CD4-positive, alpha-beta T cell treated with Interleukin-6 for 4 hours (primary cell): ENCODE measurements at regions not wholly inside any gene's neighbourhood (a gene's known extent, or its start where the extent isn't known, plus 50 kb on each side); places are given as distances from the start of the nearest gene placed in this dataset.
"Not testable (repeated sequence)": the region's sequence is repeated elsewhere in the genome, so short reads cannot be mapped to it uniquely, and the experiment has no call there.

Experiments
- DNase-seq: peaks from one replicate; pipeline ENCODE4 v3.0.0-alpha.2; 2020; ENCODE audit warnings: mixed read lengths

DNA sequence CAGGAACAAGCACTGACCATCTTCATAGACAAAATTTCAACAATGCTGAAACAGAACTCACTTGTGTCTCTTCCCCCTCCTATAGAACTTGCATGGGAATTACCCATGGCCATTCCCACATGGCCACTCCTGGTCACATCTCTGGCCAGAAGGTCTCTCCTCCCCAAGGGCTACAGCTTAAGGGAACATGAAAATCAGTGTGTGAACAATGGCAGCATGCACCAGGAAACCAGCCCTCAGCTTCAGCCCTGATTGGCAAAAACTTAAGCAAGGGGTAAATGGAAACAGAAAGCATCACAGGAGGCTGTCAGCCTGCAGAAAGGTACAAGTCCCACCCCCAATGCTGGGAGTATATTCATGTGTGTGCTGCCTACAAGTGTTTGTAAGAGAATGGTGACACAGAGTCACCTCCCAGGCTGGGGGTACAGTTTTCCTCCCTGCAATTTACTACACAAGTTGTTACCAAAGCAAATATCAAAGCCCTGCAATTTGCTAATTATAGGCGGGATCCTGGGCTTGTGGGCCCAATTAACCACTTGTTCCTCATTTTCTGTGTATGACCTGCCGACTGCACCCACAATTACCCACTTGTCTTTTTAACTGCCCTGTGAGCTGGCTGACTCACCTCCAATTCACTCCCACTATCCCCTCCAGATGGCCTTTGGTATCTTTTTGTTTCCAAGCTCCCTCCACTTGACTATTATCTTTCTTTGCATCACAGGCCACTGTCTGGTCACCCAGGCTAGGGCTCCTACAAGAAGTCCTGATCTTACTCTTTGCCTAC lies 84.4 kb upstream of the HES1 start:
- no peak for DNase-seq

DNA sequence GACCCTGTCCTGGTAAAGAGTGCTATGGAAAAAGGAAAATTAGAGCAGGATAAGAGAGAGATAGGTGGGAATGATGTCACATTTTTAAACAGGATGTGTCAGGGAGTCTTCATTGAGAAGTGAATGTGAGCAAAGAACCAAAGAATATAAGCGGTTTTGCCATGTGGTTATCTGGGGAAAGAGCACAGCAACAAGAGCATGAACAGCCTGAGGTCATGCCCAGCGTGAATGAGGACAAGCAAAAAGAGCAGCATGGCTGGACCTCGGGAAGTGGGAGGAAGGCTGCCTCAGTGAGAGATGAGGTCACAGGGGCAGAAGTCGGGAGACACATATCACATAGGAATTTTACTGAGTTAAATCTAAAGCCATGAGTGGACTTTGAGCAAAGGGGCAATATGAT lies 82.8 kb upstream of the HES1 start:
- no peak for DNase-seq

DNA sequence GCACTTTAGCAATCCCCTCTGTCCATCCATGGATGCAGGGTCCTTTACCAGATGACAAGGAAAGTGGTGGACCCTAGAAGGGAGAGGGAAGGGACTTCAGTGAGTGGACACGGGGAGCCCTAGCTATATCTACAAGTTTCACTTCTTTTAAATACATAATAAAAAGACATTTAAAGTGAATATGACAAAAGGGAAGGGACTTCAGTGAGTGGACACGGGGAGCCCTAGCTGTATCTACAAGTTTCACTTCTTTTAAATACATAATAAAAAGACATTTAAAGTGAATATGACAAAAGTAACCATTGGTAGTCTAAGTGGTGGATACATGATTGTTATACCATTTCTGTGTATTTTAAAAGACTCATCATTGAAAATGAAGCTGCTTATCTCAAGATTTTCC lies 81.9 kb upstream of the HES1 start:
- DNase-seq, result no peak

DNA sequence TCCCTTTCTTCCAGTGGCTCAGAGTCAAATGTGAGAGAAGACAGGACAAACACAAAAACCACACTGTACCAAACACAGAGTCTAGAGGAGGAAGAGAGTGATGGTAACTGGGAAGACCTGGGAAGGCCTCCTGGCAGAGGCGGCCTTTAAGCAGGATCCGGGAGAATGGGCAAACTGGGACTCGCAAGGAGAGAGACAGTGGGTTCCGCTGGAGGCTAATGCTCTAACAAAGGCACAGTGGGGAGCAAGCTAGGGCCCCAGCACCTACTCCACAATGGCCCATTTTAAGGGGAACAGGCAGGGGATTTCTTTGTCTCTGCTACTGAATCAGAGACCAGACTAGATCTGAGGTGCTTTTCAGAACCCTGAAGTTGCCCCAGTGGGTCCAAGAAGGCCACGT lies 81.4 kb upstream of the HES1 start:
- no peak for DNase-seq

DNA sequence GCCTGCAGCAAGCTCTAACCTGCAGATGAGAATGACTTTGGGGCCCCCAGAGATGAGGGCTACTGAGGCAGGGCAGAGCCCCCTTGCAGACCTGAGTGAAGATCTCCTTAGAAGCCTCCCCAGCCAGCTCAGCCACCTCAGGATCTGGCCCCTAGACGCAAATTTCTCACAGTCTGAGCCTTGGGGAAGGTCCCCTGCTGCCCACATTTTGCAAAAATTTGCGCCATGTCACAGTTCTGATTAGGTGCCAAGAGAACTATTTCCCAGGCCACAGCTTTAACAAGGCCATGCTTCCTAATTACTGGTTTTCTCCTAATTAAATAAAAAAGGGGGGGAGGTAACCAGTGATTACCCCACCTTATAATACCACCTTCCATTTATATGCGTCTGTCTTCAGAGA lies 81.0 kb upstream of the HES1 start:
- no peak for DNase-seq

DNA sequence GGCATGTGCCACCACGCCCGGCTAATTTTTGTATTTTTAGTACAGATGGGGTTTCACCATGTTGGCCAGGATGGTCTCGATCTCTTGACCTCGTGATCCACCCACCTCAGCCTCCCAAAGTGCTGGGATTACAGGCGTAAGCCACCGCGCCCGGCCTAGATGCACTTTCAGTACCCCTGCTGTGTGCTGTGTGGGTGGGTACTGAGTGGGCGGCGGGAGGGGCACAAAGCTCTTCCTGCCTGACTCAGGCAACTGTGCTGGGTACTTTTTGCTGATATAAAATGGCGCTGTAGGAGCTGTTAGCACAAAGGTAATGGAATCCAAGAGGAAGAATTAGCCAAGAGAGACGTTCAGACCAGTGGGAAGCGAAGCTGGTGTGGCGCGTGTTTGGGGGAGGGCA lies 79.6 kb upstream of the HES1 start:
- DNase-seq, result not testable (repeated sequence)

DNA sequence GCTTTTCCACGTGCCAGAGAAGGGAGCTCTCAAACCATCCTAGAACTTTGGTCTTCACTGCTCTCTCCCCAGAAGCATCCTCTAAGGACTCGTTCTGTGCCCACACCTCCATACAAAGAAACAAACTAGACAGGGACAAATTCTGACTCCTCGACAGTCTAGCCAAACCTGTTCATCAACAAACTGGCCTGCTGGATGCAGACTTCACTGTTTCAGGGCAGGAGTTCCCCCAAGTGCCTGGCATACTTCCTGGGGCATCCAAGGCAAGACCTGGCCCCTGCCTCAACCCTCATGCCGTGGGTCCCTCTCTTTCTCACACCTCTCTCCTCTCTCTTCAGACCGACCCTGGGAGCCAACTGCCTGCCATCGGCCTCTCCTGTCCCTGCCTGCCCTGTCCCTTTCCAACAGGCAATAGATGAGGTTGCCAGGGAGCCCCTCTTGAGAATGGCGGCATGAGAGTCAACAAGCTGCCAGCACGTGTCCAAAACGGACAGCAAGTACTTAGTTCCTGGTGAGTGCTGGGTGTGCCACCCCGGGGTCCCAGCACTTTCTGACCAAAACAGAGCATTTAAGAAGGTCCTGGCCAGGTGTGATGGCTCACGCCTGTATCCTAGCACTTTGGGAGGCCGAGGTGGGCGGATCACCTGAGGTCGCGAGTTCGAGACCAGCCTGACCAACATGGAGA lies 79.1 kb upstream of the HES1 start:
- no peak for DNase-seq

DNA sequence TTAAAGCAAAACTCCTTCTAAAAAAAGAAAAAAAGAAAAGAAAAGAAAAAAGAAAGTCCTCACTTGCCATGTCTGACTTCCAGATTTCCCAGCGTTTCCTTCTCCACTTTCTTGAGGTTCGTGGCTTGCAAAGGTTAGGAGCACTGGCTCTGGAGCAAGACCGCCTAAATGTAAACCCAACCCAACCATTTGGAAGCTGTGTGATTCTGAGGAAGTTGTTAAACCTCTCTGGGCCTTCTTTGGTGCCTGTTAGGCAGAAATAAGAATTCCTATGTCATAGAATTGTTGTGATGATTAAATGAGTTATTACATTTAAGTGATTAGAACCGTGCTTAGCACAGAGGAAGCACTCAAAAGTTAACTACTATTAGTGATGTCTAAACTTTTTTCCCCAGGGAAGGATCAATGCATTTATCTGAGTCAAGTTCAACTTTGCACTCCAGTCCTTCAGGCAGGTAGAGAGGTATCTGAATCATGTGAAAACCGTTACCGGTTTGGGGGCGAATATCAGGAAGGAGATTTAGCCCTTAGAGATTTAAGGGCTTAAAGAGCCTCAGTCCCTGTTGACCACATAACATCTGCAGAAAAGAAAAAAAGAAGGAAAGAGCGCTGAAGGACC lies 78.3 kb upstream of the HES1 start:
- DNase-seq, result no peak

DNA sequence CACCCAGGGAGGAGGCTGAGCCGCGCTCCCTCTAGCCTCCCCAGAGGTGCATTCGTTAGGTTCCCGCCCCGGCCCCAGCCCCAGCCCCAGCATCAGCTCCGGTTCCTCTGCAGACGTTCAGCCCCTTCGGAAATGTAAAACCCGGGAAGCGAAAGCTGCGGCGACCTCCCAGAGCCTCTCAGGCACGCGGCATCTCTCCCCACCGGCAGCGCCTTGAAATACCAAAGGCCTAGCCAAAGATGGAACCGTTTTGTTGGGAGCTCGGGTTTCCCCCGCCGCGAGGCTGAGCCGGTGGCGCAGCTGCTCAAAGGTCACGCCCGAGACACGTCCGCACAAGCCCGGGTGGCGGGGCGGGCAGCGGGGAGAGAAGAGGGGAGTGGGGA lies 77.8 kb upstream of the HES1 start:
- DNase-seq, result peak; percentile 40

DNA sequence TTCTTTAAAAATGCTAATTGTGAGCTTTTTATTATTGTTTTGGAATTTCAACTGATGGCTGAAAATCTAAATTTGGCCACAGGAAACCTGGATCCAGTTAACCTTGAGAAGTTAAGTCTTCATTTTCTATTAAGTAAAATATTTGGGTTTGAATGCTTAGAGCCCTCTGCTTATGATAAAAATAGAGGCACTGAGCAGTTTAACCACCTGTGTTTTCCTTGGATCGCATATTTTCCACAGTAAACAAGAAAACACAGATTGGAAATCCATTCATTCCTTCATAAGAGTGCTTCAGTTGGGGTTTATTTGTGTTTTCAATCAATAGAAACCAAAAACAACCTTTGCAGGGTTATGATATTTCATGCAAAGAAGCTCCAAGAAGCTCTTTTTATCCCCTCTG lies 77.2 kb upstream of the HES1 start:
- DNase-seq, result no peak

DNA sequence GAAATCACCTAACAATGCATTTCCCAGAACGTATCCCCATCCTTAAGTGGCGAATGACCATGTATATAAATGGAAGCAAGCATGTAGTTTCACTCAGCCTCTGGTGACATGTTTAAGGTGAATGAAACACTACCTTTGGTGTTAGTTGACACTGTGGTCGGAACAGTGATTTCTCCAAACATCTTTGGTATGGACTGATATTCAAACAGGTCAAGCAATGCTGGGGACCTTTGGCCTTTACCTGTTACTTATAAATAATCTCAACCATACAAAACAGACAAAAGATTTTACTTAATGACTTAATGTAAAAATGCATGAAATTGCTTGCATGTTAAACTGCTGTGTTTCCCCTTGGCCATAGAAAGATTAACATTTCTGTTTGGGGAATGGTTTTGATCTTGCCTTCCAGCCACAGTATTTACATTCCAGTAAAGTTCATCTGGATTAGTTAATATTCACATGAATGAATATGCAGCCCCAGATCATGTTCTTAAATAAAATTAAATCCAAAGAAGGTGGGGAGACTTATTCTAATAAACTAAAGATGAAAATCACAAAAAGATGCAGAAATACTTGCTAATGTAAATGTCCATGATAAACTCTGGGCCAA lies 74.4 kb upstream of the HES1 start:
- DNase-seq, result no peak

DNA sequence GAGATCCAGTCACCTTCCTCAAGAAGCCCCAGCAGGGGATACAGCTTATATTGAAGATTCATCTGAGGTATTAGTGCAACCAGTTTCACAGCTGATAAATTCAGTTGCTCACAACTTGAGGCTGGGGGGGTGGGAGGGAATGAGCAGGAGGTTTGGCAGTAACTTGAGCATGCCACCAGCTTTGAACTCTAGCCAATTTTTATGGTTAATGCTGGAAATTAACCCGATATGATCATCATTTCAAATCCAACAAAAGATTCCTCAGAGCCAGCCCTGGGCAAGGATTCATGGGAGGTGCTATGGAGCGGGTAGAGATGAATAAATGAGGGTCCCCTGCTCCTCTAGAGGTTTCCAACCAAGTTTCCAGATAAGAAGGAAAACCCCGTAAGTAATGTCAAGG lies 73.1 kb upstream of the HES1 start:
- no peak for DNase-seq

DNA sequence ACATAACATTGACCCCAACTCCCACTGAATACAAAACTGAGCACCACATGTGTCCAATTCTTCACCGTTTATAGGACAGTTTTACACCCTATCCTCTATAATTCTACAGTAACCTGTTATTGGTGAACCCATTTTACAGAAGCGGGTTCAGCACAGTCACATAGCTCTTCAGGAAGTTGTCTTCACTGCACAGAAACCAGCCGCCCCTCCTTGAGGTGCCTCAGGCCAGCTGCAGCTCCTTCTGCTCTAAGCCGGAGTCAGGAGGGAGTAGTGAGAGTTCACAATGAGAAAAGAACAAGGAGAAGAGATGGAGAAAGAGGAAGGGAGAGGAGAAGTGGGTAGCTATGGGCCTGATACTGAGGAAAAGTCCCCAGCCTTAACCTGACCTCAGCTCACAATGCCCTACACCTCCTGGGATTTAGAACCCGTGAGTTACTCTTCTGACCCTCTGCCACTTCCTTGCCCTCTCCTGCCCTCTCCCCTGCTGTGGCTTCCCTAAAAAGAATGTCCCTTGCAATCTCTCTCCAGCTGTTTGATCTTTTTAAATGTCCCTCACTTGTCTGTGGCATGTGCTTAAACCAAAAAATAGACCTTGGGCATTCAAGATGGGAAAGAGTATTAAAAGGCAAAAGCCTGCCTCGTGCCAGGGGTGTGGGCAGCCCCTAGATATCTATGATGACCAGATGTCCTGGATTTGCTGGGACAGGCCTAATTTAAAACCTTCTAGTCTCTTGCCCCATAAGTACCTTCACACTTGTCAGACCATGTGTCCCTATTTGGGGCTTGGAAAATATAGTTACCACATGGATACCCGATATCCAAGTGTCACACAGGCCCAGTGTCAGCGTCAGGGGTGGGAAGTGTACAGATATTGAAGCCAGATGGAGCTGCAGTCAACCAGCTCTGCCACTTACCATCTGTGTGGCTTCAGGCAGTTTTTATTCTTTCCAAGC lies 71.3 kb upstream of the HES1 start:
- no peak for DNase-seq

DNA sequence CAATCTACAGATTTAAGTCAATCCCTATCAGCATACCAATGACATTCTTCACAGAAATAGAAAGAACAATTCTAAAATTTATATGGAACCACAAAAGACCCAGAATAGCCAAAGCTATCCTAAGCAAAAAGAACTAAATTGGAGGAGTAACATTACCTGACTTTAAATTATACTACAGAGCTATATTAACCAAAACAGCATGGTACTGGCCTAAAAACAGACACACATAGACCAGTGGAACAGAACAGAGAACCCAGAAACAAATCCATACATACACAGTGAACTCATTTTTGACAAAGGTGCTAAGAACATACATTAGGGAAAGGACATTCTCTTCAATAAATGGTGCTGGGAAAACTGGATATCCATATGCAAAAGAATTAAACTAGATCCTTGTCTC lies 68.6 kb upstream of the HES1 start:
- not testable (repeated sequence) for DNase-seq

DNA sequence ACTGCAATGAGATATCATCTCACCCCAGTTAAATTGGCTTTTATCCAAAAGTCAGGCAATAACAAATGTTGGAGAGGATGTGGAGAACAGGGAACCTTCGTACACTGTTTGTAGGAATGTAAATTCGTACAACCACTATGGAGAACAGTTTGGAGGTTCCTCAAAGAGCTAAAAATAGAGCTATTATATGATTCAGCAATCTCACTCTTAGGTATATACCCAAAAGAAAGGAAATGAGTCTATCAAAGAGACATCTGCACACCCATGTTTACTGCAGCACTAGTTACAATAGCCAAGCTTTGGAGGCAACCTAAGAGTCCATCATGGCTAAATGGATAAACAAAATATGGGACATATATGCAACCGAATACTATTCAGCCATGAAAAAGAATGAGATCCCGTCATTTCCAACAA lies 68.0 kb upstream of the HES1 start:
- no peak for DNase-seq

DNA sequence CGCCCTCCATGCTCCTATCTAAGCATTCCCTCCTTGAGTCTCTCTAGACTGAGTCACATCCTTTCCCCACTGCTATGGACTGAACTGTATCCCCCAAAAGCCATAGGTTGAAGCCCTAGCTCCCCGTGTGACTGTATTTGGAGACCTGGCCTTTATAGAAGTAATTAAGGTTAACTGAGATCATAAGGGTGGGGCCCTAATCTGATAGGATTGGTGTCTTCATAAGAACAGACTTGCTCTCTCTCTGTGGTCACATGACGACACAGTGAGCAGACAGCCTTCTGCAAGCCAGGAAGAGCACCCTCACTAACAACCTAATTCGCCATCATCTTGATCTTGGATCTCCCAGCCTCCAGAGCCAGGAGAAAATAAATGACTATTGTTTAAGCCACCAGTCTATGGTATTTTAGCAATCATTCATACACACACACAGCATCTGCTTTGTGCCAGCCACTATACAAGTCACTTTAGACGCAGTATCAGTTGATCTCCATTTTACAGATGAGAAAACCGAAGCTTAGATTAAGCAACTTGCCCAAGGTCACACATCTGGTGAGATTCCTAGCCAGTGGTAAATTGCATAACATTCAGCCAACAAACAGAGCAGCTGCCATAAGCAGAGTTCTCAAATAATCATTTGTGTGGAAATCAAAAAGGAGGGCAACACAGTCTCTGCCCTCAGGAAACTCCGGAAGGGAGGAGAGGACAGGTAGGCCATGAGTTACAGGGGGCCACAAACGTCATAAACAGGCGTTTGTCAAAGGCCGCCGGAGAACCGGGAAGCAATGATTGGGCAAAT lies 66.3 kb upstream of the HES1 start:
- no peak for DNase-seq

DNA sequence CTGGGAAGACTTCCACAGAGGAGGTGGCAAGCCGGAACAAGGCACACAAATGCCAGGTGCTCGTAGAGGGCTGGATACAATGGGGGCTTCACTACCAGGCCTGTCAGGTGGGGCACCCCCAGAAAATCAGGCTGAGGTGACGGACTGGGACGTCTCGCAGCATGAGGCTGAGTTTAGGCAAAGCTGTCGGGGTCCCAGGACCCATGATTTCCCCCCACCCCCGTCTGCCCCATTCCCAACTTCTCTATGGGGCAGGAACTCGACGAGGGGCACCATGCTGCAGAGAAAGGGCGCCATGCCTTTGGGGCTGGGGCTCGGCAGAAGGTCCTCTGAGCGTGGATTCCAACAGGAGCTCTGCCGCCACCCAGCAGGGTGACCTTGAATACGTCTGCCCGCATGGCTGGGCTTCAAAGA lies 65.7 kb upstream of the HES1 start:
- DNase-seq, result no peak

DNA sequence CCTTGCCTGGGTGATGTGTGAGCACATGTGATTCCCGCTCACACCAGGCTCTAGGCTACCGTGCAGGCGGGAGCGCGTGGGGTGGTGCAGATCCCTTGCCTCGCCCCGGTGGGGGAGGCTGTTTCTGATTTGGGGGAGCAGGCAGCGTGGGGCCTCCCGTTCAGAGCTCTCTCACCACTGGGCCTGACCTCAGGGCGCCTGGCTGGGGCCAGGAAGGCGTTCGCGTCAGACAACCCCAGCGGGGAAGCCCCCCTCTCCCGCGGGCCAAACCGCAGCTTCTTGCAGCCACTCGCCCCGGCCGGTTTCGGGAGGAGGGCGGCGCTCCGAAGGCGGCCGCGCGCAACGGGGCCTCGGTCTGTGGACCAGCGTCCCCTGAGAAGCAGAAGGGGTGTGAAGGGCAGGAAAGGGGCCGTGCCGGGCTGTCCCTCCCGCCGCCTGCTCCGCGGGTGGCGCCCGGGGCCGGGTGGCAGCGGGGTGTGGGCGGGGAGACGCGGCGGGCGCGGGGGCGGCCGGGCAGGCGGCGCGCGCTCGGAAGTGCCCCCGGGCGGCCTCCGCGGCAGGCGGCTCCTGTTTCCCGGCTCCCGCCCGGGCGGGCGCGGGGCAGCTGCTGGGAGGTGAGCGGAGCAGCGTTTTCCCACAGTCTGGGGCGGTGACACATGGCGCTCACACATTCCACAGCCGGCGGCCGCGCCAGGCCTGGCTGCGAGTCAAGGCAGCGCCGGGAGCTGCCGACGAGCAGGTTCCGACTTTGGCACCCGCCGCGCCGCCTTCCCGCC lies 65.1 kb upstream of the HES1 start:
- DNase-seq, result peak; percentile 47

DNA sequence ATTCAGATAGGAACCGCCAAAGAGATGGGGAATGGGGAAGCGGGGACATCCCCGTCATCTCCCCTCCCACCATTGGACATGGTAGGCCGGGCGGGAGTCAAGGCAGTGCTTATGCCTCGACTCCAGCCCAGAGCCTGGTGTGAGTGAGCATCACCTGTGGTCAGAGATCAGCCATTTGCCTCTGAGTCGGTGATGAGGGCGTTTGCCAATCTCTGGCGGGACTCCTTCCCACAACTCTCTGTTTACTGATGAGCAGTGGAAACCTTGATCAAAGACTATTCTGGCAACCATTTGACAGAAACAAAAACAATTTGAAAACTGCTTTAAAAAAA lies 63.9 kb upstream of the HES1 start:
- DNase-seq, result no peak

DNA sequence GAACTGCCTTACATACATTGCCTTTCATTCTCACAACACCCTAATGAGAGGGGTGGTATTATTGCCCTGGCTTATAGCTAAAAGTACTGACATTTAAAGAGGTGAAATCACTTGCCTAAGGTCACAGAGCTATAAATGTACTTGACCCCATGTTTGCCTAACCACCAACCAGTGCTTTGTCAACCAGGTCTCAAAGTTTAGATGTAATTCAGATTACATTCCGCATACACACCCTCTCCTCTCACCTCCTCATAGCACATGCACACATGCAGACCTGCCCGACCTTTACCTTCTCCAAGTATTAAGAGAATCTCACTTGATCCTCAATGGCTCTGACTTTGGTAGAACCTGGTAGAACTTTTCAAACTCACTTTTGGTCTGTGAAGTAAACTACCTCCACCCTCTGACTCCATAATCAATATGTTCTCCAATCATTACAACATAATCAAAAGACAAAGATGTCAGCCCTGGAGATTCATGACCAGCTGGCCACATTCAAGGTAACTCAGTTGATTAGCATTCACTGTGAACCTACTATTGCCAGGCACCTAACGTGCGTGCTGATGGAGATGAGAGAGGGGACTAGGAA lies 63.2 kb upstream of the HES1 start:
- no peak for DNase-seq

DNA sequence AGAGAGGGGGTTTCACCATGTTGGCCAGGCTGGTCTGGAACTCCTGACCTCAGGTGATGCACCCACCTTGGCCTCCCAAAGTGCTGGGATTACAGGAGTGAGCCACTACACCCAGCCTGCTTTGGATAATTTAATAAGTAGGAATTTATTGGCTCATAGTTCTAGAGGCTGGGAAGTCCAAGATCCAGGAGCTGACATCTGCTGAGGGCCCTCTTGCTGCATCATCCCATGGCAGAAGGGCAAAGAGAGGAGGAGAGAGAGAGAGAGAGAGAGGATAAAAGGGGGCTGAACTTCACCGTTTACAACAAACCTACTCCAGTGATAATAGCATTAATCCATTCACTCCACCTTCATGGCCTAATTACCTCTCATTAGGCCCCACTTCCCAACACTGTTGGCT lies 62.0 kb upstream of the HES1 start:
- no peak for DNase-seq
